Astrocyte (in vitro differentiated cells and primary cell): ENCODE measurements at regions not wholly inside any gene's neighbourhood (a gene's known extent, or its start where the extent isn't known, plus 50 kb on each side); places are given as distances from the start of the nearest gene placed in this dataset.

Experiments
- DNase-seq: peaks from one replicate; pipeline ENCODE4 v3.0.0-alpha.2; 2010; ENCODE audit warnings: low read depth
- FAIRE-seq: peaks from 2 replicates; lab custom pipeline; 2011; peaks lifted over from hg19 to GRCh38; lab: Jason Lieb, UNC
- H2AFZ ChIP-seq: 2 replicates; pipeline ENCODE4 v1.6.0; 2012; ENCODE audit warnings: low read depth, low read length, inconsistent platforms
- H3K27ac ChIP-seq: 2 replicates; pipeline ENCODE4 v1.5.1; 2011; ENCODE audit warnings: low read depth, low read length, inconsistent platforms
- H3K27me3 ChIP-seq: 2 replicates; pipeline ENCODE4 v1.6.0; 2011; ENCODE audit warnings: low read length, inconsistent platforms; ENCODE audit not compliant: insufficient read depth
- H3K36me3 ChIP-seq: 2 replicates; pipeline ENCODE4 v1.5.1; 2011; ENCODE audit warnings: low read length, inconsistent platforms; ENCODE audit not compliant: insufficient read depth
- H3K4me1 ChIP-seq: 2 replicates; pipeline ENCODE4 v1.5.1; 2011; ENCODE audit warnings: low read length, inconsistent platforms; ENCODE audit not compliant: insufficient read depth
- H3K4me2 ChIP-seq: 2 replicates; pipeline ENCODE4 v1.6.0; 2012; ENCODE audit warnings: low read length, inconsistent platforms
- H3K4me3 ChIP-seq: 2 replicates; pipeline ENCODE4 v1.5.1; 2011; ENCODE audit warnings: low read depth, mild to moderate bottlenecking, low read length, inconsistent platforms; ENCODE audit not compliant: insufficient read depth
- H3K79me2 ChIP-seq: 2 replicates; pipeline ENCODE4 v1.6.0; 2012; ENCODE audit warnings: mild to moderate bottlenecking, low read length, inconsistent platforms; ENCODE audit not compliant: insufficient read depth
- H3K9ac ChIP-seq: 2 replicates; pipeline ENCODE4 v1.6.0; 2012; ENCODE audit warnings: mild to moderate bottlenecking, low read length, inconsistent platforms
- H3K9me3 ChIP-seq: 2 replicates; pipeline ENCODE4 v1.5.1; 2012; ENCODE audit warnings: low read depth, mild to moderate bottlenecking, low read length, inconsistent platforms; ENCODE audit not compliant: insufficient read depth
- H4K20me1 ChIP-seq: 2 replicates; pipeline ENCODE4 v1.6.0; 2012; ENCODE audit warnings: low read length, inconsistent platforms; ENCODE audit not compliant: insufficient read depth
- H3K27ac Mint-ChIP-seq: one replicate; pipeline ENCODE4 v1.8.0; 2021; ENCODE audit warnings: mild to moderate bottlenecking, mixed read lengths; ENCODE audit not compliant: unreplicated experiment
- H3K27me3 Mint-ChIP-seq: one replicate; pipeline ENCODE4 v1.8.0; 2021; ENCODE audit warnings: low read depth, mixed read lengths; ENCODE audit not compliant: unreplicated experiment
- H3K36me3 Mint-ChIP-seq: one replicate; pipeline ENCODE4 v1.8.0; 2021; ENCODE audit warnings: low read depth, mixed read lengths; ENCODE audit not compliant: unreplicated experiment
- H3K4me1 Mint-ChIP-seq: one replicate; pipeline ENCODE4 v1.8.0; 2021; ENCODE audit warnings: low read depth, mixed read lengths; ENCODE audit not compliant: unreplicated experiment
- H3K4me3 Mint-ChIP-seq: one replicate; pipeline ENCODE4 v1.8.0; 2021; ENCODE audit warnings: mild to moderate bottlenecking, moderate library complexity, mixed read lengths; ENCODE audit not compliant: unreplicated experiment
- H3K9me3 Mint-ChIP-seq: one replicate; pipeline ENCODE4 v1.8.0; 2021; ENCODE audit warnings: mild to moderate bottlenecking, mixed read lengths; ENCODE audit not compliant: unreplicated experiment
- EZH2 ChIP-seq: IDR thresholded peaks from 2 replicates; pipeline ENCODE4 v1.6.1; 2012; ENCODE audit warnings: mild to moderate bottlenecking, low read length, inconsistent platforms; ENCODE audit not compliant: insufficient read depth
- TF ChIP-seq, protein P1 (sequence below): IDR thresholded peaks from 2 replicates; pipeline ENCODE4 v1.5.1; 2011; ENCODE audit warnings: low read depth, mild to moderate bottlenecking, inconsistent platforms, low read length, moderate library complexity; ENCODE audit not compliant: insufficient read depth

DNA sequence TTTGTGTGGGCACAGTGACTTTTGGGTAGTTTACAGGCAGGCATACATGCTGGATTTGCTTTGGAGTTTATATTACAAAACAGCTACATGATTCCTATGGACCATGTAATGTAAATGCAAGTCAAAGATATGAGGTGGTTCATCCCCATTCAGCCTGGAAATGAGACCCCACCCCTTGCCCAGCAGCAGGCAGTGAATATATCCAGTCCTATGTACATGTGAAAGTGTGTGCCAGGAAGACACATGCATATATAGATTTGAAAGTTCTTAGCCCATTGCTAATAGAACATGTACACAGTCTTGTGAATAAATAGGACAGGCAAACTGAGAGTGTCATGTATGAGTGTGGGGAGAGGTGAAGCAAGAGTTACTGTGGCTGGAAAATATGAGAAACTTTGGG, 65.3 kb downstream of the FZD1 start:
- Histone ChIP-seq H3K9me3 (no peaks in the 10 kb centered on the region), H4K20me1 (no peaks in the 10 kb centered on the region), H3K36me3 (no peaks in the 10 kb centered on the region), H3K4me3 (no peak overlapping the region), H3K27ac (no peak overlapping the region), H3K4me1 (no peaks in the 10 kb centered on the region), H3K4me2 (no peak overlapping the region), H2AFZ (no peak overlapping the region), H3K79me2 (no peaks in the 10 kb centered on the region), H3K9ac (no peak overlapping the region), H3K27me3 (no peaks in the 10 kb centered on the region)
- H3K4me3 Mint-ChIP-seq, result no peak overlapping the region
- H3K36me3 Mint-ChIP-seq, result no peaks in the 10 kb centered on the region
- FAIRE-seq, result no peak
- no peaks in the 10 kb centered on the region for H3K9me3 Mint-ChIP-seq
- no peak overlapping the region for H3K27ac Mint-ChIP-seq
- TF ChIP-seq, protein P1, sequence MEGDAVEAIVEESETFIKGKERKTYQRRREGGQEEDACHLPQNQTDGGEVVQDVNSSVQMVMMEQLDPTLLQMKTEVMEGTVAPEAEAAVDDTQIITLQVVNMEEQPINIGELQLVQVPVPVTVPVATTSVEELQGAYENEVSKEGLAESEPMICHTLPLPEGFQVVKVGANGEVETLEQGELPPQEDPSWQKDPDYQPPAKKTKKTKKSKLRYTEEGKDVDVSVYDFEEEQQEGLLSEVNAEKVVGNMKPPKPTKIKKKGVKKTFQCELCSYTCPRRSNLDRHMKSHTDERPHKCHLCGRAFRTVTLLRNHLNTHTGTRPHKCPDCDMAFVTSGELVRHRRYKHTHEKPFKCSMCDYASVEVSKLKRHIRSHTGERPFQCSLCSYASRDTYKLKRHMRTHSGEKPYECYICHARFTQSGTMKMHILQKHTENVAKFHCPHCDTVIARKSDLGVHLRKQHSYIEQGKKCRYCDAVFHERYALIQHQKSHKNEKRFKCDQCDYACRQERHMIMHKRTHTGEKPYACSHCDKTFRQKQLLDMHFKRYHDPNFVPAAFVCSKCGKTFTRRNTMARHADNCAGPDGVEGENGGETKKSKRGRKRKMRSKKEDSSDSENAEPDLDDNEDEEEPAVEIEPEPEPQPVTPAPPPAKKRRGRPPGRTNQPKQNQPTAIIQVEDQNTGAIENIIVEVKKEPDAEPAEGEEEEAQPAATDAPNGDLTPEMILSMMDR, result no peak
- TF ChIP-seq EZH2, result no peak
- H3K4me1 Mint-ChIP-seq, result no peaks in the 10 kb centered on the region
- H3K27me3 Mint-ChIP-seq, result peaks cover 9% of the 10 kb centered on the region
- DNase-seq, result peak; percentile 3

- Mint-ChIP-seq H3K36me3 (no peaks in the 10 kb centered on the region), H3K4me3 (no peak overlapping the region), H3K27me3 (peaks cover 4% of the 10 kb centered on the region), H3K4me1 (no peaks in the 10 kb centered on the region), H3K9me3 (no peaks in the 10 kb centered on the region), H3K27ac (no peak overlapping the region)
- no peaks in the 10 kb centered on the region for H3K4me1 ChIP-seq
- H3K36me3 ChIP-seq, result no peaks in the 10 kb centered on the region
- H3K9me3 ChIP-seq, result no peaks in the 10 kb centered on the region
- DNase-seq, result peak; percentile 78
- FAIRE-seq, result no peak
- no peak overlapping the region for H3K27ac ChIP-seq
- H3K4me2 ChIP-seq, result no peak overlapping the region
- no peak overlapping the region for H3K4me3 ChIP-seq
- no peak for TF ChIP-seq EZH2
- TF ChIP-seq, protein P1, result no peak
- no peaks in the 10 kb centered on the region for H4K20me1 ChIP-seq
- no peaks in the 10 kb centered on the region for H3K79me2 ChIP-seq
- no peaks in the 10 kb centered on the region for H3K27me3 ChIP-seq
- H3K9ac ChIP-seq, result no peak overlapping the region
- H2AFZ ChIP-seq, result no peak overlapping the region
Measured at GRCh38 chr7:91330191-91330808, 66.1 kb downstream of the FZD1 start.

GRCh38 chr7:91330866-91331265, 66.6 kb downstream of the FZD1 start:
- Mint-ChIP-seq H3K27ac (no peak overlapping the region), H3K4me3 (no peak overlapping the region), H3K9me3 (no peaks in the 10 kb centered on the region), H3K36me3 (no peaks in the 10 kb centered on the region), H3K4me1 (no peaks in the 10 kb centered on the region), H3K27me3 (peaks cover under 1% of the 10 kb centered on the region)
- TF ChIP-seq EZH2, result no peak
- TF ChIP-seq, protein P1, result no peak
- H3K27me3 ChIP-seq, result no peaks in the 10 kb centered on the region
- no peak overlapping the region for H3K4me2 ChIP-seq
- H2AFZ ChIP-seq, result no peak overlapping the region
- no peak for FAIRE-seq
- no peaks in the 10 kb centered on the region for H3K36me3 ChIP-seq
- H3K9me3 ChIP-seq, result no peaks in the 10 kb centered on the region
- no peak overlapping the region for H3K27ac ChIP-seq
- H3K79me2 ChIP-seq, result no peaks in the 10 kb centered on the region
- no peaks in the 10 kb centered on the region for H4K20me1 ChIP-seq
- no peaks in the 10 kb centered on the region for H3K4me1 ChIP-seq
- no peak for DNase-seq
- no peak overlapping the region for H3K4me3 ChIP-seq
- no peak overlapping the region for H3K9ac ChIP-seq
